ENCODE measurements at regions not wholly inside any gene's neighbourhood (a gene's known extent, or its start where the extent isn't known, plus 50 kb on each side); places are given as distances from the start of the nearest gene placed in this dataset.

DNA sequence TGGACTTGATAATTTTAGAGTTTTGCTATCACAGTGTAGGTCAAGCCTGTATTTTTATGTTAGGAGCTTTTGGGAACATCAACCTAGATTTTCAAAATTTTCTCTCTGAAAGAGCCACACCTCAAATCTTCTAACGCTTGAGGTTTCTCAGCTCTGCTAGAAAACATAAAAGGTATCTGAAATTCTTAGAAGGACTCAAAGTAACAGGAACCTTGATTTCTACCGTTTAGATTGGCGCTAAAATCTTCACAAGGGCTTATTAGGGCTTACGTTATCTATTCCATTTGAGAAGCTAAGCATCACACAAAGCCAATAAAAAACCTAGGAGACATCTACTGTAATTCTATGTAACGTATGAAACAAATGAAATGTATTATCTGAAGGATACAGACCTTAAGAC, 192.4 kb downstream of the AHR start:
- no peak for TF ChIP-seq POLR2A (IDR thresholded peaks at IDR 0.05)
- TF ChIP-seq, protein P1, sequence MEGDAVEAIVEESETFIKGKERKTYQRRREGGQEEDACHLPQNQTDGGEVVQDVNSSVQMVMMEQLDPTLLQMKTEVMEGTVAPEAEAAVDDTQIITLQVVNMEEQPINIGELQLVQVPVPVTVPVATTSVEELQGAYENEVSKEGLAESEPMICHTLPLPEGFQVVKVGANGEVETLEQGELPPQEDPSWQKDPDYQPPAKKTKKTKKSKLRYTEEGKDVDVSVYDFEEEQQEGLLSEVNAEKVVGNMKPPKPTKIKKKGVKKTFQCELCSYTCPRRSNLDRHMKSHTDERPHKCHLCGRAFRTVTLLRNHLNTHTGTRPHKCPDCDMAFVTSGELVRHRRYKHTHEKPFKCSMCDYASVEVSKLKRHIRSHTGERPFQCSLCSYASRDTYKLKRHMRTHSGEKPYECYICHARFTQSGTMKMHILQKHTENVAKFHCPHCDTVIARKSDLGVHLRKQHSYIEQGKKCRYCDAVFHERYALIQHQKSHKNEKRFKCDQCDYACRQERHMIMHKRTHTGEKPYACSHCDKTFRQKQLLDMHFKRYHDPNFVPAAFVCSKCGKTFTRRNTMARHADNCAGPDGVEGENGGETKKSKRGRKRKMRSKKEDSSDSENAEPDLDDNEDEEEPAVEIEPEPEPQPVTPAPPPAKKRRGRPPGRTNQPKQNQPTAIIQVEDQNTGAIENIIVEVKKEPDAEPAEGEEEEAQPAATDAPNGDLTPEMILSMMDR (IDR thresholded peaks at IDR 0.05): no peak

All from right lobe of liver (tissue), 4 donors.